ENCODE measurements at regions not wholly inside any gene's neighbourhood (a gene's known extent, or its start where the extent isn't known, plus 50 kb on each side); places are given as distances from the start of the nearest gene placed in this dataset.

DNA sequence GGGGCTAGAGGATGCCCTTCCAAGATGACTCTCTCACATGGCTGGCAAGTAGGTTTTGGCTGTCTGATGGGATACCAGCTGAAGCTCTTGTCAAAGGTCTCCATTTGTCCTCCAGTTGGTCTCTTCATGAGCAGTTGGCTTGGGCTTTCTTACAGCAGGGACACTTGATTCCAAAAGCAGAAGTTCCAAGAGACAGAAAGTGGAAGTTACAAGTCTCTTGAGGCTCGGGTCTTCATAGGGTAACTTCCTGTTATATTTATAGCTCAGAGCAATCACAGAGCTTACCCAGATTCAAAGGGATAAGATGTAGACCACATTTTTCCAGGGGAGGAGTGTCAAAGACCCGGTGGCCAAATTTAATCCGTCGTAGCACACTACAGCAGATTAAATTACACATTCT lies 440.0 kb downstream of the RFC3 start:
- Histone ChIP-seq H3K9me3 (ENCODE audit: control insufficient read depth, insufficient read depth, low read length) (no peaks in the 10 kb centered on the region; the same call in 1 of the 2 replicates), H3K4me2 (ENCODE audit: low read depth, low read length) (no peak overlapping the region), H3K36me3 (ENCODE audit: control insufficient read depth, insufficient read depth, low read length) (no peaks in the 10 kb centered on the region), H3K27ac (ENCODE audit: insufficient read depth, low read length) (no peak overlapping the region), H3K56ac (ENCODE audit: extremely low read depth, insufficient read depth, low read length) (no peak overlapping the region), H3K18ac (ENCODE audit: low read depth, low read length) (no peak overlapping the region), H4K5ac (ENCODE audit: low read depth, low read length) (no peak overlapping the region), H2BK120ac (ENCODE audit: low read depth, low read length) (no peak overlapping the region), H4K91ac (ENCODE audit: insufficient read depth, low read depth, low read length) (no peak overlapping the region), H3K4me3 (ENCODE audit: insufficient read depth, low read depth, low read length) (no peak overlapping the region), H4K20me1 (ENCODE audit: insufficient read depth, low read length) (no peaks in the 10 kb centered on the region), H2BK20ac (ENCODE audit: low read depth, low read length) (no peak overlapping the region), H2BK5ac (ENCODE audit: low read depth, low read length, poor library complexity, severe bottlenecking) (no peak overlapping the region), H3K9ac (ENCODE audit: low read depth, low read length) (no peak overlapping the region), H3K27me3 (ENCODE audit: control insufficient read depth, insufficient read depth, low read length) (no peaks in the 10 kb centered on the region), H3K4ac (ENCODE audit: low read depth, low read length) (no peak overlapping the region), H2AK5ac (ENCODE audit: low read depth, low read length) (no peak overlapping the region), H3K23ac (ENCODE audit: low read depth, low read length) (no peak overlapping the region), H2AFZ (replicated peaks; ENCODE audit: low read length, poor library complexity) (no peak overlapping the region), H3K4me1 (ENCODE audit: control insufficient read depth, insufficient read depth, low read length) (no peaks in the 10 kb centered on the region), H4K8ac (ENCODE audit: low read depth in 2 of 2, low read length in 2 of 2) (no peak overlapping the region), H2BK15ac (ENCODE audit: low read depth, low read length) (no peak overlapping the region), H3K14ac (replicated peaks; ENCODE audit: low read depth, low read length) (no peak overlapping the region), H3K79me1 (ENCODE audit: low read depth in 1 of 2, low read length in 2 of 2) (no peaks in the 10 kb centered on the region), H3K9me1 (ENCODE audit: insufficient read depth, low read length) (no peaks in the 10 kb centered on the region), H2AK9ac (replicated peaks; ENCODE audit: low read depth, low read length, poor library complexity) (no peak overlapping the region)
- ChIA-PET CTCF (no interaction called here), POLR2A (ENCODE audit: unreplicated experiment) (no interaction called here)
- in situ Hi-C loops (cut with MboI; ENCODE audit: low sequenced_read_pairs) (no loop called here), dilution Hi-C loops (cut with HindIII; ENCODE audit: low sequenced_read_pairs, unreplicated experiment) (no loop called here), intact Hi-C loops (cut with micrococcal nuclease) (no loop called here)
- no TSS peak for BruUV-seq (replicated peaks)
- 40% methylated on average over 1 of the region's 4 CpGs; no CpG with 5 or more reads in 1 of the 2 experiments for WGBS, 2 experiments (ENCODE audit: extremely low coverage in 2 of 2, insufficient read length in 1 of 2)
- TF ChIP-seq NFE2L2 (IDR thresholded peaks at IDR 0.05; ENCODE audit: low read depth, low read length) = no peak
- TF ChIP-seq, protein P1, sequence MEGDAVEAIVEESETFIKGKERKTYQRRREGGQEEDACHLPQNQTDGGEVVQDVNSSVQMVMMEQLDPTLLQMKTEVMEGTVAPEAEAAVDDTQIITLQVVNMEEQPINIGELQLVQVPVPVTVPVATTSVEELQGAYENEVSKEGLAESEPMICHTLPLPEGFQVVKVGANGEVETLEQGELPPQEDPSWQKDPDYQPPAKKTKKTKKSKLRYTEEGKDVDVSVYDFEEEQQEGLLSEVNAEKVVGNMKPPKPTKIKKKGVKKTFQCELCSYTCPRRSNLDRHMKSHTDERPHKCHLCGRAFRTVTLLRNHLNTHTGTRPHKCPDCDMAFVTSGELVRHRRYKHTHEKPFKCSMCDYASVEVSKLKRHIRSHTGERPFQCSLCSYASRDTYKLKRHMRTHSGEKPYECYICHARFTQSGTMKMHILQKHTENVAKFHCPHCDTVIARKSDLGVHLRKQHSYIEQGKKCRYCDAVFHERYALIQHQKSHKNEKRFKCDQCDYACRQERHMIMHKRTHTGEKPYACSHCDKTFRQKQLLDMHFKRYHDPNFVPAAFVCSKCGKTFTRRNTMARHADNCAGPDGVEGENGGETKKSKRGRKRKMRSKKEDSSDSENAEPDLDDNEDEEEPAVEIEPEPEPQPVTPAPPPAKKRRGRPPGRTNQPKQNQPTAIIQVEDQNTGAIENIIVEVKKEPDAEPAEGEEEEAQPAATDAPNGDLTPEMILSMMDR (conservative IDR thresholded peaks at IDR 0.05; ENCODE audit: low read depth, low read length) = no peak
- TF ChIP-seq MAFK (IDR thresholded peaks at IDR 0.05; ENCODE audit: low read depth, low read length) = no peak
- no peak for TF ChIP-seq RFX5 (IDR thresholded peaks at IDR 0.05; ENCODE audit: low read depth, low read length)
- no peak for TF ChIP-seq MAZ (IDR thresholded peaks at IDR 0.05; ENCODE audit: borderline replicate concordance, low read depth, low read length)
- DNase-seq (no peak), ATAC-seq (ENCODE audit: low read depth) (no peak)

All from IMR-90 (cell line).